Hepatocyte (in vitro differentiated cells): ENCODE measurements at regions not wholly inside any gene's neighbourhood (a gene's known extent, or its start where the extent isn't known, plus 50 kb on each side); places are given as distances from the start of the nearest gene placed in this dataset.

Experiments
- CTCF ChIP-seq: fragments of 200-600 bp; sonication (generic); IDR thresholded peaks from 2 replicates; pipeline ENCODE4 v1.5.1; 2016; ENCODE audit warnings: antibody characterized with exemption, mild to moderate bottlenecking; ENCODE audit not compliant: poor library complexity
- EZH2 ChIP-seq: fragments of 200-600 bp; sonication (generic); IDR thresholded peaks from 2 replicates; pipeline ENCODE4 v1.6.1; 2016; ENCODE audit warnings: antibody characterized with exemption, mild to moderate bottlenecking, borderline replicate concordance
- EZH2phosphoT487 ChIP-seq: fragments of 200-600 bp; sonication (generic); IDR thresholded peaks from one replicate; pipeline ENCODE4 v1.6.1; 2018; ENCODE audit warnings: antibody characterized with exemption, mild to moderate bottlenecking, low read depth, moderate library complexity; ENCODE audit not compliant: unreplicated experiment, severe bottlenecking

GRCh38 chr1:82065916-82066315 is 265.2 kb downstream of the ADGRL2 start:
- TF ChIP-seq CTCF (no peak), EZH2 (no peak), EZH2phosphoT487 (no peak)
